Karpas-422 (cell line): ENCODE measurements at regions not wholly inside any gene's neighbourhood (a gene's known extent, or its start where the extent isn't known, plus 50 kb on each side); places are given as distances from the start of the nearest gene placed in this dataset.

Experiments
- DNase-seq: peaks from one replicate; pipeline ENCODE4 v3.0.0-alpha.2; 2015
- H2AFZ ChIP-seq: fragments of 200-600 bp; sonication (generic); 2 replicates; pipeline ENCODE4 v1.6.1; 2014; ENCODE audit warnings: antibody characterized with exemption, low read length, mixed read lengths
- H3K27ac ChIP-seq: fragments of 200-600 bp; sonication (generic); 2 replicates; pipeline ENCODE4 v1.5.1; 2014; ENCODE audit warnings: mild to moderate bottlenecking, low read length, moderate library complexity
- H3K27me3 ChIP-seq: fragments of 200-600 bp; sonication (generic); 2 replicates; pipeline ENCODE4 v1.6.1; 2014; ENCODE audit warnings: low read length, mixed read lengths
- H3K36me3 ChIP-seq: fragments of 200-600 bp; sonication (generic); 2 replicates; pipeline ENCODE4 v1.6.1; 2014; ENCODE audit warnings: low read length, mixed read lengths; ENCODE audit not compliant: insufficient read depth
- H3K4me1 ChIP-seq: fragments of 200-600 bp; sonication (generic); 2 replicates; pipeline ENCODE4 v1.6.1; 2014; ENCODE audit warnings: mild to moderate bottlenecking, low read length, mixed read lengths
- H3K4me2 ChIP-seq: fragments of 200-600 bp; sonication (generic); 2 replicates; pipeline ENCODE4 v1.6.1; 2014; ENCODE audit warnings: low read length, low read depth, mild to moderate bottlenecking; ENCODE audit not compliant: poor library complexity, severe bottlenecking
- H3K4me3 ChIP-seq: fragments of 200-600 bp; sonication (generic); 2 replicates; pipeline ENCODE4 v1.5.1; 2014; ENCODE audit warnings: mild to moderate bottlenecking, antibody characterized with exemption, low read length, mixed read lengths
- H3K79me2 ChIP-seq: fragments of 200-600 bp; sonication (generic); 2 replicates; pipeline ENCODE4 v1.6.1; 2014; ENCODE audit warnings: mild to moderate bottlenecking, low read length, mixed read lengths
- H3K9ac ChIP-seq: fragments of 200-600 bp; sonication (generic); 2 replicates; pipeline ENCODE4 v1.6.0; 2014; ENCODE audit warnings: low read length
- H3K9me2 ChIP-seq: fragments of 200-600 bp; sonication (generic), shearing (Covaris generic); replicated peaks from 2 replicates; pipeline ENCODE4 v1.6.0; 2014; ENCODE audit warnings: mild to moderate bottlenecking, low read length, moderate library complexity; ENCODE audit not compliant: insufficient read depth
- H3K9me3 ChIP-seq: fragments of 300-700, 200-600 bp; sonication (generic); 2 replicates; pipeline ENCODE4 v1.6.1; 2014; ENCODE audit warnings: low read length, mixed read lengths
- H4K20me1 ChIP-seq: fragments of 200-600 bp; sonication (generic); 2 replicates; pipeline ENCODE4 v1.6.1; 2014; ENCODE audit warnings: mild to moderate bottlenecking, antibody characterized with exemption, low read length, low read depth; ENCODE audit not compliant: insufficient read depth

GRCh38 chr6:48834706-48835105 lies 628.3 kb downstream of the MMUT start:
- no peak overlapping the region for H3K27ac ChIP-seq
- H3K9me3 ChIP-seq: no peaks in the 10 kb centered on the region
- no peak overlapping the region for H3K9ac ChIP-seq
- H3K27me3 ChIP-seq: no peaks in the 10 kb centered on the region
- no peaks in the 10 kb centered on the region for H3K36me3 ChIP-seq
- no peaks in the 10 kb centered on the region for H3K9me2 ChIP-seq
- H3K4me3 ChIP-seq: no peak overlapping the region
- no peak overlapping the region for H3K4me2 ChIP-seq
- H3K79me2 ChIP-seq: no peaks in the 10 kb centered on the region
- no peak overlapping the region for H2AFZ ChIP-seq
- DNase-seq: no peak
- no peaks in the 10 kb centered on the region for H3K4me1 ChIP-seq
- no peaks in the 10 kb centered on the region for H4K20me1 ChIP-seq

- no peaks in the 10 kb centered on the region for H3K9me3 ChIP-seq
- H3K4me1 ChIP-seq: no peaks in the 10 kb centered on the region
- no peak overlapping the region for H3K27ac ChIP-seq
- no peaks in the 10 kb centered on the region for H3K79me2 ChIP-seq
- no peak for DNase-seq
- no peak overlapping the region for H3K4me3 ChIP-seq
- H3K27me3 ChIP-seq: no peaks in the 10 kb centered on the region
- H3K9me2 ChIP-seq: no peaks in the 10 kb centered on the region
- no peak overlapping the region for H2AFZ ChIP-seq
- H3K9ac ChIP-seq: no peak overlapping the region
- H3K36me3 ChIP-seq: no peaks in the 10 kb centered on the region
- H4K20me1 ChIP-seq: no peaks in the 10 kb centered on the region
- no peak overlapping the region for H3K4me2 ChIP-seq
Measured at GRCh38 chr6:48833916-48834315, 629.1 kb downstream of the MMUT start.

- no peaks in the 10 kb centered on the region for H3K79me2 ChIP-seq
- no peak overlapping the region for H3K4me3 ChIP-seq
- H3K4me2 ChIP-seq: no peak overlapping the region
- no peaks in the 10 kb centered on the region for H3K9me3 ChIP-seq
- no peaks in the 10 kb centered on the region for H3K9me2 ChIP-seq
- no peaks in the 10 kb centered on the region for H3K27me3 ChIP-seq
- no peak overlapping the region for H3K9ac ChIP-seq
- no peak overlapping the region for H3K27ac ChIP-seq
- H3K4me1 ChIP-seq: no peaks in the 10 kb centered on the region
- no peak for DNase-seq
- H2AFZ ChIP-seq: no peak overlapping the region; the same call in 1 of the 2 replicates
- no peaks in the 10 kb centered on the region for H4K20me1 ChIP-seq
- H3K36me3 ChIP-seq: no peaks in the 10 kb centered on the region
Measured at GRCh38 chr6:48826901-48827701, 636.0 kb downstream of the MMUT start.

- no peak for DNase-seq
- Histone ChIP-seq H3K4me2 (no peak overlapping the region), H3K79me2 (no peaks in the 10 kb centered on the region), H3K4me3 (no peak overlapping the region), H2AFZ (no peak overlapping the region), H3K9me3 (no peaks in the 10 kb centered on the region), H3K4me1 (no peaks in the 10 kb centered on the region), H4K20me1 (no peaks in the 10 kb centered on the region), H3K27ac (no peak overlapping the region), H3K9me2 (no peaks in the 10 kb centered on the region), H3K36me3 (no peaks in the 10 kb centered on the region), H3K27me3 (no peaks in the 10 kb centered on the region), H3K9ac (no peak overlapping the region)
Measured at GRCh38 chr6:48826152-48826515, 636.9 kb downstream of the MMUT start.

GRCh38 chr6:48825501-48826151 lies 637.4 kb downstream of the MMUT start:
- Histone ChIP-seq H3K9ac (no peak overlapping the region), H3K27ac (no peak overlapping the region), H3K9me2 (no peaks in the 10 kb centered on the region), H2AFZ (no peak overlapping the region), H3K36me3 (no peaks in the 10 kb centered on the region), H3K27me3 (no peaks in the 10 kb centered on the region), H4K20me1 (no peaks in the 10 kb centered on the region), H3K4me1 (no peaks in the 10 kb centered on the region), H3K9me3 (no peaks in the 10 kb centered on the region), H3K79me2 (no peaks in the 10 kb centered on the region), H3K4me3 (no peak overlapping the region), H3K4me2 (peak overlapping the region; percentile 11)
- DNase-seq: no peak

GRCh38 chr6:48818052-48818412 lies 645.0 kb downstream of the MMUT start:
- H2AFZ ChIP-seq: no peak overlapping the region
- no peaks in the 10 kb centered on the region for H3K79me2 ChIP-seq
- H4K20me1 ChIP-seq: no peaks in the 10 kb centered on the region
- H3K9ac ChIP-seq: no peak overlapping the region
- H3K4me3 ChIP-seq: no peak overlapping the region
- H3K9me2 ChIP-seq: no peaks in the 10 kb centered on the region
- no peak for DNase-seq
- H3K36me3 ChIP-seq: no peaks in the 10 kb centered on the region
- H3K27ac ChIP-seq: no peak overlapping the region
- no peaks in the 10 kb centered on the region for H3K27me3 ChIP-seq
- H3K9me3 ChIP-seq: no peaks in the 10 kb centered on the region
- H3K4me2 ChIP-seq: no peak overlapping the region
- H3K4me1 ChIP-seq: no peaks in the 10 kb centered on the region

- Histone ChIP-seq H3K4me1 (no peaks in the 10 kb centered on the region), H2AFZ (no peak overlapping the region), H3K4me2 (no peak overlapping the region), H3K36me3 (no peaks in the 10 kb centered on the region), H3K9me2 (no peaks in the 10 kb centered on the region), H3K27ac (no peak overlapping the region), H3K79me2 (no peaks in the 10 kb centered on the region), H3K27me3 (no peaks in the 10 kb centered on the region), H3K4me3 (no peak overlapping the region), H3K9ac (no peak overlapping the region), H4K20me1 (no peaks in the 10 kb centered on the region), H3K9me3 (no peaks in the 10 kb centered on the region)
- no peak for DNase-seq
Measured at GRCh38 chr6:48817333-48818051, 645.6 kb downstream of the MMUT start.

GRCh38 chr6:48814957-48815356 lies 648.1 kb downstream of the MMUT start:
- H3K9me3 ChIP-seq: no peaks in the 10 kb centered on the region
- no peak overlapping the region for H3K9ac ChIP-seq
- no peaks in the 10 kb centered on the region for H3K27me3 ChIP-seq
- no peaks in the 10 kb centered on the region for H4K20me1 ChIP-seq
- H3K27ac ChIP-seq: no peak overlapping the region
- no peaks in the 10 kb centered on the region for H3K79me2 ChIP-seq
- no peaks in the 10 kb centered on the region for H3K4me1 ChIP-seq
- H2AFZ ChIP-seq: no peak overlapping the region
- DNase-seq: no peak
- H3K9me2 ChIP-seq: no peaks in the 10 kb centered on the region
- no peak overlapping the region for H3K4me2 ChIP-seq
- no peak overlapping the region for H3K4me3 ChIP-seq
- H3K36me3 ChIP-seq: no peaks in the 10 kb centered on the region
